Heart left ventricle (tissue), 16 donors: ENCODE measurements at regions not wholly inside any gene's neighbourhood (a gene's known extent, or its start where the extent isn't known, plus 50 kb on each side); places are given as distances from the start of the nearest gene placed in this dataset.

Source experiments
- ATAC-seq, 4 donors: fragments of 200-7000 bp; cut with Tn5 transposase; one replicate each; pipeline ENCODE4 v1.9.1; 2020 to 2022; ENCODE audit warnings: moderate library complexity in 4 of 4, mild to moderate bottlenecking in 3 of 4, moderate number of reproducible peaks in 1 of 4
- DNase-seq, 5 donors: peaks; one replicate each; pipeline ENCODE4 v3.0.0-alpha.2; 2020
- H3K27ac ChIP-seq, 12 donors: fragments of 200-600 bp; sonication (generic) in 4 of 12; one replicate each; pipeline versions ENCODE4 v1.5.0 to v1.8.0; 2016 to 2022; ENCODE audit warnings: mild to moderate bottlenecking in 2 of 12
- H3K27me3 ChIP-seq, 9 donors: fragments of 200-600 bp; sonication (generic) in 2 of 9; one replicate each; pipeline versions ENCODE4 v1.5.1 to v1.8.0; 2016 to 2022; ENCODE audit warnings: mild to moderate bottlenecking in 3 of 9
- H3K36me3 ChIP-seq, 9 donors: fragments of 200-600 bp; sonication (generic) in 2 of 9; one replicate each; pipeline versions ENCODE4 v1.5.0 to v1.8.0; 2018 to 2022; ENCODE audit warnings: mild to moderate bottlenecking in 2 of 9
- H3K4me1 ChIP-seq, 12 donors: fragments of 200-600 bp; sonication (generic) in 4 of 12; one replicate each; pipeline versions ENCODE4 v1.5.0 to v1.8.0; 2016 to 2022; ENCODE audit warnings: mild to moderate bottlenecking in 3 of 12
- H3K4me3 ChIP-seq, 12 donors: fragments of 200-600 bp; sonication (generic) in 4 of 12; one replicate each; pipeline versions ENCODE4 v1.5.0 to v1.8.0; 2017 to 2022; ENCODE audit warnings: mild to moderate bottlenecking in 9 of 12, moderate library complexity in 4 of 12
- H3K9me3 ChIP-seq, 12 donors: fragments of 200-600 bp; sonication (generic) in 4 of 12; one replicate each; pipeline versions ENCODE4 v1.5.0 to v1.8.0; 2016 to 2022; ENCODE audit warnings: mild to moderate bottlenecking in 1 of 12
- CTCF ChIP-seq, 12 donors: fragments of 200-600 bp; sonication (generic) in 4 of 12; IDR thresholded peaks; one replicate each; pipeline versions ENCODE4 v1.5.0 to v1.8.0; 2018 to 2022; ENCODE audit warnings: antibody characterized with exemption in 12 of 12, mild to moderate bottlenecking in 5 of 12
- POLR2A ChIP-seq, 2 donors: fragments of 450-650 bp; IDR thresholded peaks; one replicate each; pipeline ENCODE4 v1.6.1; 2017; ENCODE audit warnings: antibody characterized with exemption in 2 of 2, mild to moderate bottlenecking in 2 of 2, moderate library complexity in 2 of 2
- WGBS, 4 donors: extraction: QIAGEN DNeasy Blood & Tissue Kit in 2 of 4; methylation state at CpG; one replicate each; pipeline versions ENCODE4 v1.1.5 to v1.1.7; 2013 to 2018; 5-methylcytosine and 5-hydroxymethylcytosine counted together
- intact Hi-C, 10 donors: fragments of 100-400 bp; cut with DNase I; formaldehyde crosslinking; loops; one replicate each; pipeline versions ENCODE4 v1.11.1 to v1.14.2; 2022
- donor health status: ischemic (EF 13 %, LVEDD 7.1; RV severe dilation, severe dysfunction).
- donor health status: healthy with polysubstance abuse.
- donor health status: DM: no; HTN: yes; CAD: no.
- donor health status: DM: no; HTN: no; CAD: no.
- donor health status: ischemic (EF 25% LVEDD 6.9; RV normal size, moderate dysfunction).
- donor health status: ischemic (EF 25% LVEDD 5.7; RV mildly dilated, moderate dysfunction).
- donor health status: healthy.
- donor health status: DM: yes; HTN: yes; CAD: no.
- donor health status: ischemic (EF 35%, LVEDD 5.7; RV mildly dilated, moderate dysfunction).
- donor health status: nonischemic (EF 11% LVEDD 7.7; RV severe dilation, severe dysfunction).
- donor health status: DM: yes; HTN: yes; CAD: no.
- donor health status: PGD.
- donor health status: ischemic (EF 29% LVEDD 5.4; RV normal size, mild dysfunction).
- donor health status: nonischemic (EF 23%, LVEDD 6.1; RV moderate dilation, normal function).

GRCh38 chr15:27696530-27696929 is 402.6 kb downstream of the OCA2 start:
- H3K9me3 ChIP-seq: peaks cover 0 to 3% (median 0%) of the 10 kb centered on the region in 12 donors
- no peak for TF ChIP-seq POLR2A (IDR thresholded peaks at IDR 0.05)
- no peak for TF ChIP-seq CTCF (IDR thresholded peaks at IDR 0.05)
- no peak overlapping the region for H3K27ac ChIP-seq
- peaks cover 0 to 13% (median 0%) of the 10 kb centered on the region in 12 donors for H3K4me1 ChIP-seq
- no peaks in the 10 kb centered on the region for H3K36me3 ChIP-seq
- intact Hi-C loops: no loop called here
- H3K4me3 ChIP-seq: no peak overlapping the region
- WGBS, 4 donors: 50 to 55% (median 54%) methylated on average over 3 to 4 of the region's 4 CpGs
- DNase-seq (no peak), ATAC-seq (no peak)
- no peaks in the 10 kb centered on the region for H3K27me3 ChIP-seq

- no peaks in the 10 kb centered on the region for H3K36me3 ChIP-seq
- 78 to 89% (median 85%) methylated on average over 2 of the region's 2 CpGs for WGBS, 4 donors
- no peak overlapping the region for H3K27ac ChIP-seq
- TF ChIP-seq CTCF (IDR thresholded peaks at IDR 0.05) (no peak), POLR2A (IDR thresholded peaks at IDR 0.05) (no peak)
- no peak for ATAC-seq
- peaks cover 0 to 13% (median 0%) of the 10 kb centered on the region in 12 donors for H3K4me1 ChIP-seq
- no peak overlapping the region for H3K4me3 ChIP-seq
- peaks cover 0 to 3% (median 0%) of the 10 kb centered on the region in 12 donors for H3K9me3 ChIP-seq
- intact Hi-C loops: no loop called here
- no peaks in the 10 kb centered on the region for H3K27me3 ChIP-seq
- DNase-seq: no peak
These were observed 403.4 kb downstream of the OCA2 start for GRCh38 chr15:27695726-27696125.

DNA sequence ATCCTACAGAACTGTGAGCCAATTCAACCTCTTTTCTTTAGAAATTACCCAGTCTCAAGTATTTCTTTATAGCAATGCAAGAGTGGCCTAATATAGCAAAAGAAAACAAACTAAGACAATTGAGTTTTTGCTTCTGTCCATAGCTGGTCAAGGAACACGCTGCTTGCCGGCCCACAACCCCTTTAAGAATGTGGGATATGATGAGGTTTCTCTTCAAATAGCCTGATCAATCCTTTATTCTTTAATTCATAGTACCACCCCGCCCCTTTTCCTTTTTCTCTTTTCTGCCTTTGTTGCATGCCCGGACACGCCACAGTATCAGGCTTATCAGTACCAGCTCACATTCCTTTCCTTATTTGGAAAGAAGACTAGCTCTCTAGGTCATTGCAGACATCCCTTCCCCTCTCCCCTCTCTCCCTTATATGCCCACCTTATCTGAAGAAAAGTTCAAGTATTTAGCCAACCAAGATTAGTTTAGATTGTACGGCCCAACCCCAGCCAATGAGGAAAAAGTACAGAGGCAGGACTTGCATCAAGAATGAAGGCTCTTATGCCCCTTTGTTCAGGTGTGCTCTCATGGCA is 404.5 kb downstream of the OCA2 start:
- Histone ChIP-seq H3K9me3 (no peaks in the 10 kb centered on the region), H3K36me3 (no peaks in the 10 kb centered on the region), H3K27me3 (no peaks in the 10 kb centered on the region), H3K4me1 (peaks cover 0 to 13% (median 0%) of the 10 kb centered on the region in 12 donors), H3K27ac (no peak overlapping the region), H3K4me3 (no peak overlapping the region)
- TF ChIP-seq CTCF (IDR thresholded peaks at IDR 0.05) (no peak), POLR2A (IDR thresholded peaks at IDR 0.05) (no peak)
- DNase-seq (no peak), ATAC-seq (no peak)
- 43 to 53% (median 51%) methylated on average over 6 of the region's 6 CpGs for WGBS, 4 donors
- intact Hi-C loops: no loop called here

DNA sequence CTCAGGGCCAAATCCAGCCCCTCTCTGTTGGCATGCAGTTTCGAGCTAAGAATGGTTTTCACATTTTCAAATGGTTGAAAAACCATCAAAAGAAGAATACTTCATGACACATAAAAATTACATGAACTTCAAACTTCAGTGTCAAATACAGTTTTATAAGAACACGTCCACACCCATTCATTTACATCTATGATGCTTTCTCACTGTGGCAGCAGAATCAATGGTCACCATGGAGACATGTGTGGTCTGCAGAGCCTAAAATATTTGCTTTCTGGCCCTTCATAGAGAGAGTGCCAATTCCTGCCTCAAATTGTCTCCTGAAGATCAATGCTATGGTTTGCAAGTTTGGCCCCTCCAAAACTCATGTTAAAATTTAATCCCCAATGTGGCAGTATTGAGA is 405.8 kb downstream of the OCA2 start:
- 66 to 86% (median 74%) methylated on average over 2 of the region's 2 CpGs for WGBS, 4 donors
- intact Hi-C loops: no loop called here
- no peak overlapping the region for H3K27ac ChIP-seq
- no peak overlapping the region for H3K4me3 ChIP-seq
- DNase-seq (no peak), ATAC-seq (no peak)
- H3K4me1 ChIP-seq: peaks cover 0 to 13% (median 0%) of the 10 kb centered on the region in 12 donors
- TF ChIP-seq POLR2A (IDR thresholded peaks at IDR 0.05) (no peak), CTCF (IDR thresholded peaks at IDR 0.05) (no peak)
- H3K9me3 ChIP-seq: no peaks in the 10 kb centered on the region
- no peaks in the 10 kb centered on the region for H3K27me3 ChIP-seq
- no peaks in the 10 kb centered on the region for H3K36me3 ChIP-seq
